ENCODE measurements at regions not wholly inside any gene's neighbourhood (a gene's known extent, or its start where the extent isn't known, plus 50 kb on each side); places are given as distances from the start of the nearest gene placed in this dataset.

GRCh38 chr11:15735706-15736105 lies 620.6 kb downstream of the SOX6 start:
- ATAC-seq (no peak), FAIRE-seq (no peak), DNase-seq (ENCODE audit: low spot score) (no peak)
- H2AFZ ChIP-seq (ENCODE audit: low read length), result no peak overlapping the region
- H3K9ac ChIP-seq (ENCODE audit: insufficient read depth, low read depth, low read length), result no peak overlapping the region
- no peaks in the 10 kb centered on the region for H3K4me1 ChIP-seq (ENCODE audit: insufficient read depth, low read length)
- TF ChIP-seq ZNF775 (CRISPR knock-in tag; IDR thresholded peaks at IDR 0.05; ENCODE audit: borderline replicate concordance), result no peak
- in situ Hi-C loops (cut with HindIII; ENCODE audit: extremely low pct_ligation_motif_present, low pct_unique_long_range_greater_than_20kb) (no loop called here), intact Hi-C loops (cut with micrococcal nuclease; ENCODE audit: unreplicated experiment) (no loop called here)
- H3K4me2 ChIP-seq (ENCODE audit: low read depth, low read length), result no peak overlapping the region
- no peaks in the 10 kb centered on the region for H3K27me3 ChIP-seq (ENCODE audit: control insufficient read depth in 1 of 2, insufficient read depth in 2 of 2, low read length in 2 of 2)
- BruUV-seq (replicated peaks), result no TSS peak
- no peak overlapping the region for H3K27ac ChIP-seq (ENCODE audit: extremely low read length, insufficient read depth, low read length)
- no peaks in the 10 kb centered on the region for H3K9me3 ChIP-seq (ENCODE audit: low read length)
- ChIA-PET CTCF (ENCODE audit: low intra/inter-chr PET ratio, low total read pairs) (no interaction called here), POLR2A (no interaction called here)
- H3K79me2 ChIP-seq (ENCODE audit: insufficient read depth, low read length), result no peaks in the 10 kb centered on the region
- no peak overlapping the region for H3K4me3 ChIP-seq (replicated peaks in 1 of 3; ENCODE audit: insufficient read depth in 1 of 3, low read depth in 2 of 3, low read length in 3 of 3)
- 5% methylated on average over 4 of the region's 4 CpGs for WGBS (ENCODE audit: low lambda C conversion rate)
- H4K20me1 ChIP-seq (ENCODE audit: insufficient read depth, low read length), result no peaks in the 10 kb centered on the region
- H3K36me3 ChIP-seq (replicated peaks in 1 of 2; ENCODE audit: control insufficient read depth in 1 of 2, insufficient read depth in 2 of 2, low read length in 2 of 2), result no peaks in the 10 kb centered on the region

- no peaks in the 10 kb centered on the region for H3K9me3 ChIP-seq (ENCODE audit: low read length)
- intact Hi-C loops (cut with micrococcal nuclease; ENCODE audit: unreplicated experiment), result no loop called here
- no peaks in the 10 kb centered on the region for H3K79me2 ChIP-seq (ENCODE audit: insufficient read depth, low read length)
- FAIRE-seq (no peak), ATAC-seq (no peak), DNase-seq (ENCODE audit: low spot score) (no peak)
- no peak overlapping the region for H3K27ac ChIP-seq (ENCODE audit: extremely low read length, insufficient read depth, low read length)
- no peak overlapping the region for H2AFZ ChIP-seq (ENCODE audit: low read length)
- H3K4me3 ChIP-seq (replicated peaks in 1 of 3; ENCODE audit: insufficient read depth in 1 of 3, low read depth in 2 of 3, low read length in 3 of 3), result no peak overlapping the region
- H3K27me3 ChIP-seq (ENCODE audit: control insufficient read depth in 1 of 2, insufficient read depth in 2 of 2, low read length in 2 of 2), result no peaks in the 10 kb centered on the region
- CTCF ChIA-PET (ENCODE audit: low intra/inter-chr PET ratio, low total read pairs), result no interaction called here
- H3K4me1 ChIP-seq (ENCODE audit: insufficient read depth, low read length), result no peaks in the 10 kb centered on the region
- in situ Hi-C loops (cut with HindIII; ENCODE audit: extremely low pct_ligation_motif_present, low pct_unique_long_range_greater_than_20kb), result no loop called here
- H3K9ac ChIP-seq (ENCODE audit: insufficient read depth, low read depth, low read length), result no peak overlapping the region
- no peaks in the 10 kb centered on the region for H3K36me3 ChIP-seq (replicated peaks in 1 of 2; ENCODE audit: control insufficient read depth in 1 of 2, insufficient read depth in 2 of 2, low read length in 2 of 2)
- POLR2A ChIA-PET, result no interaction called here
- BruUV-seq (replicated peaks), result no TSS peak
- no peak overlapping the region for H3K4me2 ChIP-seq (ENCODE audit: low read depth, low read length)
- no peaks in the 10 kb centered on the region for H4K20me1 ChIP-seq (ENCODE audit: insufficient read depth, low read length)
- TF ChIP-seq CCAR2 (optimal IDR thresholded peaks at IDR 0.05; ENCODE audit: low read depth, low read length) (no peak), SCMH1 (CRISPR knock-in tag; IDR thresholded peaks at IDR 0.05; ENCODE audit: borderline replicate concordance) (no peak), ATF5 (CRISPR knock-in tag; IDR thresholded peaks at IDR 0.05; ENCODE audit: low read depth) (no peak), ZMYM3 (CRISPR knock-in tag; IDR thresholded peaks at IDR 0.05) (no peak), REL (CRISPR knock-in tag; conservative IDR thresholded peaks at IDR 0.05) (no peak), TFAP4 (IDR thresholded peaks at IDR 0.05; ENCODE audit: borderline replicate concordance, low read depth) (no peak), ATF2 (CRISPR knock-in tag; IDR thresholded peaks at IDR 0.05) (no peak), TEAD2 (CRISPR knock-in tag; IDR thresholded peaks at IDR 0.05) (no peak), MIER3 (CRISPR knock-in tag; IDR thresholded peaks at IDR 0.05; ENCODE audit: borderline replicate concordance) (no peak), ZC3H13 (CRISPR knock-in tag; IDR thresholded peaks at IDR 0.05) (no peak), ZIK1 (CRISPR knock-in tag; IDR thresholded peaks at IDR 0.05; ENCODE audit: borderline replicate concordance, low read depth) (no peak), ZNF501 (CRISPR knock-in tag; IDR thresholded peaks at IDR 0.05) (no peak), PBX2 (CRISPR knock-in tag; IDR thresholded peaks at IDR 0.05) (no peak), TBP (CRISPR knock-in tag; IDR thresholded peaks at IDR 0.05) (no peak)
Measured at GRCh38 chr11:15737320-15737719, 619.0 kb downstream of the SOX6 start.
